ENCODE measurements at regions not wholly inside any gene's neighbourhood (a gene's known extent, or its start where the extent isn't known, plus 50 kb on each side); places are given as distances from the start of the nearest gene placed in this dataset.

DNA sequence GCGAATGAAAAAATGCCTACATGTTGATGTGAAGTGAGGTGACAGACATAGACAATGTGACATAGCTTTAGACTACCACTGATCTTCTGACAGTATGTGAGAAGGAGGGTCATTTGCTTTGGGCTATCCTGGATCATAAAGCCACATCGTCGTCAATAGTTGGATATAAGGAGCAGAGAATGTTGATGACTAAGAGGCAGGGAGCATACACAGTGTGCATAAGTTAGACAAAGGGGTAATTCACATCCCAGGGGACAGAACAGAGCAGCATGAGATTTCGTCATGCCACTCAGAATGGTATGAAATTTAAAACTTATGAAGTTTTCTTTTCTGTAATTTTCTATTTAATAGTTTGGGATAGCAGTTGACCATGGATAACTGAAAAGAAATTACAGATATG is 403.2 kb downstream of the DSC3 start:
- TF ChIP-seq, protein P1, sequence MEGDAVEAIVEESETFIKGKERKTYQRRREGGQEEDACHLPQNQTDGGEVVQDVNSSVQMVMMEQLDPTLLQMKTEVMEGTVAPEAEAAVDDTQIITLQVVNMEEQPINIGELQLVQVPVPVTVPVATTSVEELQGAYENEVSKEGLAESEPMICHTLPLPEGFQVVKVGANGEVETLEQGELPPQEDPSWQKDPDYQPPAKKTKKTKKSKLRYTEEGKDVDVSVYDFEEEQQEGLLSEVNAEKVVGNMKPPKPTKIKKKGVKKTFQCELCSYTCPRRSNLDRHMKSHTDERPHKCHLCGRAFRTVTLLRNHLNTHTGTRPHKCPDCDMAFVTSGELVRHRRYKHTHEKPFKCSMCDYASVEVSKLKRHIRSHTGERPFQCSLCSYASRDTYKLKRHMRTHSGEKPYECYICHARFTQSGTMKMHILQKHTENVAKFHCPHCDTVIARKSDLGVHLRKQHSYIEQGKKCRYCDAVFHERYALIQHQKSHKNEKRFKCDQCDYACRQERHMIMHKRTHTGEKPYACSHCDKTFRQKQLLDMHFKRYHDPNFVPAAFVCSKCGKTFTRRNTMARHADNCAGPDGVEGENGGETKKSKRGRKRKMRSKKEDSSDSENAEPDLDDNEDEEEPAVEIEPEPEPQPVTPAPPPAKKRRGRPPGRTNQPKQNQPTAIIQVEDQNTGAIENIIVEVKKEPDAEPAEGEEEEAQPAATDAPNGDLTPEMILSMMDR (IDR thresholded peaks at IDR 0.05; ENCODE audit: low read depth, low read length), result no peak
- no peak overlapping the region for H3K4me3 ChIP-seq (replicated peaks in 1 of 2; ENCODE audit: low read depth in 2 of 2, low read length in 2 of 2)
- no peak for DNase-seq (ENCODE audit: low read depth in 2 of 2)

DNA sequence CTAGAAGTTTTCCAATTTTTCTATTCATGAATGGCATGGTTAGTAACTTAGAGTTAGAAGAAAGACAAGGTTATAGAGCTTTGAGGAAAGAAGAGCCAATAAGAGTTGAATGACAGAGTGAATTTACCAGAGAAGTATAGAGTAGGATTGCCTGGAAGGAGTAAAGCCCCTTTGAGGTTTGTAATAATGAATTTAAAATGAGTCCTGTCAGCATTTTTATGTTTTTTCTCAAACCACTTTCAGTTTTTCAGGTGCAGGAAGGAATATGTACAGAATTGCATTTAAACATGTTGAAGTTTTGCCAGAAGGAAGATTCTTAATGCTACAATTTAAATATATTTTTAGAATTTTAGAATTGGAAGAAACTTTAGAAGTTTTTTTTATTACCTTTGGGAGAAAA is 408.3 kb downstream of the DSC3 start:
- TF ChIP-seq, protein P1 (IDR thresholded peaks at IDR 0.05; ENCODE audit: low read depth, low read length), result no peak
- H3K4me3 ChIP-seq (replicated peaks in 1 of 2; ENCODE audit: low read depth in 2 of 2, low read length in 2 of 2), result no peak overlapping the region
- DNase-seq (ENCODE audit: low read depth in 2 of 2), result no peak

DNA sequence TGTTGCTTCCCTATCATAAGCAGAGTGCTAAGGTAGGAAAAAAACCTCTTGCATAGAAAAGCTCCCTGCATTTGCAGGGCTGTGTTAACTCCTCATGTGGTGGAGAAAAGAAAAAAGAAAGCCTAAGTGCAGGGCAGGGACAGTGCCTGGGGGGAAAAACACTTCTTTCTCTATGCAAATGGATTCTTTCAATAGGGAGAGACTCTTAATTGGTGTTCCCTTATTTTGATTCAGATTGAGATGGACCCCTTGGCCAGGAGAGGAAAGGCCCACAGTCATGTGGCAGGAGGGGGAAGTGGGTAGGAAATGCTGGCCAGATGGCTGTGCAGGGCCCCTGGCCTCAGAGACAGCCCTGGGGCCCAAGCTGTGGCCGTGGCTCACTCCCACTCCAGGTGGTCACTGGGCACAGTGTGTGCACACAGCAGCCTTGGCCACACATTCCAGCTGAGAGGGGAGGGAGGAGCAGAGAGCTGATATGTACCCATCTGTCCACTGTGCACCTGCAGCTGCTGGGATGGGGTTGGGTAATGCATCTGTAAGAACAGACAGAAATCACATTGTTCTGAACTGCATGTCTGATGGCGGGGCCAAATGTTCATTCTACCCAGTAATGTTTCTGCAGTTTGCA is 410.4 kb downstream of the DSC3 start:
- no peak overlapping the region for H3K4me3 ChIP-seq (replicated peaks in 1 of 2; ENCODE audit: low read depth in 2 of 2, low read length in 2 of 2)
- TF ChIP-seq, protein P1 (IDR thresholded peaks at IDR 0.05; ENCODE audit: low read depth, low read length), result no peak
- DNase-seq (ENCODE audit: low read depth in 2 of 2), result no peak

DNA sequence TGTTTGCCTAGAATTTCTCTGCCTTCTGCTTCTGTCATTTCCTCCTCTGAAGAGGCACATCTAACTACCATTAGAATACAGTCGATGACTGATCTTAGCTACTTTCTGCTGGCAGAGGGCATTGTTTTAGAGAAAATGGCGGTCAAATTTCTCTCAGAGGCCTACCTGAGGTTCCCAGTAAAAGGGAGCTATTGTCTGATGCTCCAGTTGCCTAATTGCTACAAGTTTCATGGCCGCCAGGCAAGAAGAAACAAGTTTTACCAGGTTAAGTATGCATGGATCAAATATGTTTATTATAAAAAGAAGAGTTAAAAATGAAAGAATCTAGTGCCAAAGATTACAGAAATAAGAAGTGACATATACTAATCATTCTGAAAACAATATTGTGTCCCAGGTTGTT is 416.6 kb downstream of the DSC3 start:
- TF ChIP-seq, protein P1 (IDR thresholded peaks at IDR 0.05; ENCODE audit: low read depth, low read length), result no peak
- H3K4me3 ChIP-seq (replicated peaks in 1 of 2; ENCODE audit: low read depth in 2 of 2, low read length in 2 of 2), result no peak overlapping the region
- DNase-seq (ENCODE audit: low read depth in 2 of 2), result no peak

DNA sequence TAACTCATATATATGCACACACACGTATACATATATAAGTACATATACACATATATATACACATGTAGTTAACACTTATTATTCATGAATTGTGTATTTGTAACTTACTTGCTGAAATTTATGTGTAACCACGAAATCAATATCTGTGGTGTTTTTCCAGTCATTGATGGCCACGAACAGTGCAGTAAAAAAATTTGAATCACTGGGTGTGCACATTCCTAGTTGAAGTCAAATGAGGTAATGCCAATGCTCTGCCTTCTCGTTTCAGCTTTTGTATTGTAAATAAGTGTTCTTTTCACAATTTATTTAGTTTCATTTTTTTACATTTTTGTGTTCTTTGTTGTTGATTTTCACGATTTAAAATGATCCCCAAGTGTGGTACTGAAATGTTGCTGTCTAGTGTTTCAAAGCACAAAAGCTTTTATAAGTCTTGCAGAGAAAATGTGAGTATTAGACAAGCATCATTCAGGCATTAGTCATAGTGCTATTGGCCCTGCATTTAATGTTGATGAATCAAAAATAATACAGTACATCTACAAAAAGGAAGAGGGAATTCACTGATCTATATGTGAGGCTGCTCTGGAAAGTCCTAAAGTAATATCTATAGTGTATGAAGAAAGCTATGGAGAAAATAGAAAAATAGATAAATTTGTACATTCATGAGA is 419.0 kb downstream of the DSC3 start:
- TF ChIP-seq, protein P1 (IDR thresholded peaks at IDR 0.05; ENCODE audit: low read depth, low read length), result no peak
- no peak for DNase-seq (ENCODE audit: low read depth in 2 of 2)
- no peak overlapping the region for H3K4me3 ChIP-seq (replicated peaks in 1 of 2; ENCODE audit: low read depth in 2 of 2, low read length in 2 of 2)

DNA sequence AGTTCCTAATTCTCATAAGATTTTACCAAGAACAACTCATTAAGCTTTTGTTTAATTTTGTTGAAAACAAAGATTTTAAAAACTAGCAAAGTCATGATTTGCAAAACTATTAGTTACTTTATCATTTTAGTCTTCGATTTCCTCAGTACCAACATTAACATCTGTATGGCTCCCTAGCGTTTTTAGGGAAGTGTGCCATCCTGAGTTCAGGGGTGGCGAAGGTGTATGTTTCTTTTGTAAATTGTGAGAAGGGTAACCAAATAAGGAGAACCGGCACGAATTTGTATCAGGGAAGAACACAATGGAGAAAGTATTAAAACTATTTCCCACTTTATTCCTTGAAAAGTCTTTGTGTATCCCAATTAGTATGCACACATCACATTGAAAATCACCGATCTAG is 419.9 kb downstream of the DSC3 start:
- H3K4me3 ChIP-seq (replicated peaks in 1 of 2; ENCODE audit: low read depth in 2 of 2, low read length in 2 of 2), result no peak overlapping the region
- DNase-seq (ENCODE audit: low read depth in 2 of 2), result no peak
- TF ChIP-seq, protein P1 (IDR thresholded peaks at IDR 0.05; ENCODE audit: low read depth, low read length), result no peak
